SK-N-SH (cell line): ENCODE measurements at regions not wholly inside any gene's neighbourhood (a gene's known extent, or its start where the extent isn't known, plus 50 kb on each side); places are given as distances from the start of the nearest gene placed in this dataset.

Source experiments
- CTCF ChIA-PET: fragments of 300-600, 350-600 bp; formaldehyde crosslinking; extraction: SDS; loops from one replicate; lab custom pipeline; 2021; lab: Yijun Ruan, JAX
- POLR2A ChIA-PET: fragments of 350-600 bp; sonication (Branson Sonifier 250); formaldehyde crosslinking; extraction: SDS; loops from one replicate; lab custom pipeline; 2020; ENCODE audit warnings: antibody characterized with exemption, inconsistent platforms; lab: Yijun Ruan, JAX
- DNase-seq: peaks from one replicate; pipeline ENCODE4 v3.0.0; 2012
- H2AFZ ChIP-seq: fragments of 200-600 bp; sonication (generic); 2 replicates; pipeline ENCODE4 v1.8.1; 2016; ENCODE audit warnings: antibody characterized with exemption, mild to moderate bottlenecking, low read depth
- H3F3A ChIP-seq: fragments of 200-600 bp; sonication (generic); replicated peaks from 2 replicates; pipeline ENCODE3; 2016; ENCODE audit warnings: antibody characterized with exemption, mild to moderate bottlenecking; ENCODE audit not compliant: insufficient read depth
- H3K27ac ChIP-seq, 2 experiments: fragments of 200-500 bp in 1 of 2; fragments of 200-600 bp in 1 of 2; sonication (Bioruptor generic) in 1 of 2; sonication (generic), shearing (Covaris generic) in 1 of 2; 2 replicates each; pipeline versions ENCODE4 v1.5.1 to v1.6.1; 2014 to 2016; ENCODE audit warnings: low read depth in 2 of 2, inconsistent platforms in 1 of 2, low read length in 1 of 2, mild to moderate bottlenecking in 1 of 2, mixed read lengths in 1 of 2
- H3K27me3 ChIP-seq: fragments of 200-600 bp; sonication (generic), shearing (Covaris generic); 2 replicates; pipeline ENCODE4 v1.6.1; 2016; ENCODE audit warnings: mixed run types; ENCODE audit not compliant: insufficient read depth
- H3K36me3 ChIP-seq, 2 experiments: fragments of 200-500 bp in 1 of 2; fragments of 200-600 bp in 1 of 2; sonication (Bioruptor generic) in 1 of 2; sonication (generic) in 1 of 2; replicated peaks in 1 of 2; 2 replicates each; pipeline versions ENCODE3 to v1.5.1; 2014 to 2016; ENCODE audit warnings: low read length in 1 of 2, mild to moderate bottlenecking in 1 of 2; ENCODE audit not compliant: insufficient read depth in 2 of 2, control insufficient read depth in 1 of 2
- H3K4me1 ChIP-seq, 2 experiments: fragments of 200-500 bp in 1 of 2; fragments of 200-600 bp in 1 of 2; sonication (Bioruptor generic) in 1 of 2; sonication (generic), shearing (Covaris generic) in 1 of 2; 2 replicates each; pipeline versions ENCODE4 v1.5.1 to v1.6.1; 2014 to 2016; ENCODE audit warnings: low read depth in 1 of 2, low read length in 1 of 2, mixed run types in 1 of 2; ENCODE audit not compliant: insufficient read depth in 2 of 2, control insufficient read depth in 1 of 2
- H3K4me2 ChIP-seq: fragments of 200-600 bp; sonication (generic), shearing (Covaris generic); 2 replicates; pipeline ENCODE4 v1.6.1; 2017; ENCODE audit warnings: mixed run types
- H3K4me3 ChIP-seq, 2 experiments: fragments of 200-500 bp in 1 of 2; fragments of 200-600 bp in 1 of 2; sonication (Bioruptor generic) in 1 of 2; sonication (generic), shearing (Covaris generic) in 1 of 2; 2 replicates each; pipeline versions ENCODE4 v1.5.1 to v1.8.1; 2014 to 2016; ENCODE audit warnings: low read depth in 2 of 2, inconsistent platforms in 1 of 2, low read length in 1 of 2, mild to moderate bottlenecking in 1 of 2, mixed read lengths in 1 of 2, moderate library complexity in 1 of 2
- H3K79me2 ChIP-seq: fragments of 200-600 bp; sonication (generic); 2 replicates; pipeline ENCODE4 v1.8.1; 2017; ENCODE audit warnings: mild to moderate bottlenecking; ENCODE audit not compliant: insufficient read depth
- H3K9ac ChIP-seq: fragments of 200-600 bp; sonication (generic); 2 replicates; pipeline ENCODE4 v1.6.1; 2017; ENCODE audit warnings: mixed run types
- H3K9me2 ChIP-seq: fragments of 200-600 bp; sonication (generic); 2 replicates; pipeline ENCODE4 v1.6.1; 2017; ENCODE audit warnings: mixed run types
- H3K9me3 ChIP-seq: fragments of 200-600 bp; sonication (generic); 2 replicates; pipeline ENCODE4 v1.6.1; 2017; ENCODE audit warnings: mixed run types, mild to moderate bottlenecking, moderate library complexity
- H4K20me1 ChIP-seq: fragments of 200-600 bp; sonication (generic); 2 replicates; pipeline ENCODE4 v1.6.1; 2017; ENCODE audit warnings: mild to moderate bottlenecking, mixed run types; ENCODE audit not compliant: insufficient read depth
- CHD2 ChIP-seq: fragments of 150-350 bp; IDR thresholded peaks from 2 replicates; pipeline ENCODE4 v1.6.1; 2018; ENCODE audit warnings: low read length; ENCODE audit not compliant: partially characterized antibody
- EP300 ChIP-seq, 2 experiments: IDR thresholded peaks; 2 replicates each; pipeline versions ENCODE4 v1.4.0 to v1.6.1; 2012; ENCODE audit warnings: borderline replicate concordance in 1 of 2, low read depth in 1 of 2, low read length in 1 of 2
- EZH2phosphoT487 ChIP-seq: fragments of 200-600 bp; sonication (generic); IDR thresholded peaks from 2 replicates; pipeline ENCODE4 v1.6.1; 2017; ENCODE audit warnings: low read depth, mixed run types, mild to moderate bottlenecking, antibody characterized with exemption, moderate library complexity, borderline replicate concordance
- FOXM1 ChIP-seq: IDR thresholded peaks from 2 replicates; pipeline ENCODE4 v1.4.0; 2012; ENCODE audit warnings: low read depth, mild to moderate bottlenecking
- GABPA ChIP-seq: IDR thresholded peaks from 2 replicates; pipeline ENCODE4 v1.4.0; 2012; ENCODE audit warnings: low read depth, mild to moderate bottlenecking
- GATA2 ChIP-seq: sonication (generic); formaldehyde crosslinking; IDR thresholded peaks from 2 replicates; pipeline ENCODE4 v1.5.0; 2020; ENCODE audit warnings: mild to moderate bottlenecking, missing genetic modification reagents
- JUND ChIP-seq: IDR thresholded peaks from 2 replicates; pipeline ENCODE4 v1.4.0; 2012
- MEF2A ChIP-seq: IDR thresholded peaks from 2 replicates; pipeline ENCODE4 v1.4.0; 2012; ENCODE audit warnings: low read depth, borderline replicate concordance
- MXI1 ChIP-seq: IDR thresholded peaks from 2 replicates; pipeline ENCODE4 v1.6.1; 2012; ENCODE audit warnings: mild to moderate bottlenecking, low read depth, low read length, improper control_type of control experiment
- NFIC ChIP-seq: IDR thresholded peaks from 2 replicates; pipeline ENCODE4 v1.4.0; 2012; ENCODE audit warnings: borderline replicate concordance
- RAD21 ChIP-seq: IDR thresholded peaks from 2 replicates; pipeline ENCODE4 v1.6.1; 2012; ENCODE audit warnings: mild to moderate bottlenecking, low read length
- RFX5 ChIP-seq: IDR thresholded peaks from 2 replicates; pipeline ENCODE4 v1.6.1; 2012; ENCODE audit warnings: mild to moderate bottlenecking, improper control_type of control experiment, low read length
- SIN3A ChIP-seq: IDR thresholded peaks from 2 replicates; pipeline ENCODE4 v1.6.1; 2012; ENCODE audit warnings: low read depth, mild to moderate bottlenecking, low read length, moderate library complexity, borderline replicate concordance
- TAF1 ChIP-seq: IDR thresholded peaks from 2 replicates; pipeline ENCODE4 v1.6.1; 2012; ENCODE audit warnings: low read depth, mild to moderate bottlenecking, low read length, moderate library complexity, borderline replicate concordance
- TCF12 ChIP-seq: IDR thresholded peaks from 2 replicates; pipeline ENCODE4 v1.4.0; 2012
- TEAD4 ChIP-seq: IDR thresholded peaks from 2 replicates; pipeline ENCODE4 v1.4.0; 2012; ENCODE audit warnings: mild to moderate bottlenecking, borderline replicate concordance; ENCODE audit not compliant: insufficient read depth
- YY1 ChIP-seq: IDR thresholded peaks from 2 replicates; pipeline ENCODE4 v1.4.0; 2012; ENCODE audit warnings: low read depth, mild to moderate bottlenecking
- WGBS: methylation state at CpG from one replicate; pipeline ENCODE4 v1.1.6; 2017; ENCODE audit warnings: low lambda C conversion rate; 5-methylcytosine and 5-hydroxymethylcytosine counted together
- TF ChIP-seq, protein P1 (sequence below): IDR thresholded peaks from 2 replicates; pipeline ENCODE4 v1.6.1; 2012; ENCODE audit warnings: mild to moderate bottlenecking, low read depth, low read length, moderate library complexity
- TF ChIP-seq, protein P2 (sequence below): IDR thresholded peaks from 2 replicates; pipeline ENCODE4; 2012
- TF ChIP-seq, protein P3 (sequence below): fragments of 150-350 bp; IDR thresholded peaks from 2 replicates; pipeline ENCODE4 v1.6.1; 2017; ENCODE audit warnings: antibody characterized with exemption, low read length, low read depth, borderline replicate concordance

DNA sequence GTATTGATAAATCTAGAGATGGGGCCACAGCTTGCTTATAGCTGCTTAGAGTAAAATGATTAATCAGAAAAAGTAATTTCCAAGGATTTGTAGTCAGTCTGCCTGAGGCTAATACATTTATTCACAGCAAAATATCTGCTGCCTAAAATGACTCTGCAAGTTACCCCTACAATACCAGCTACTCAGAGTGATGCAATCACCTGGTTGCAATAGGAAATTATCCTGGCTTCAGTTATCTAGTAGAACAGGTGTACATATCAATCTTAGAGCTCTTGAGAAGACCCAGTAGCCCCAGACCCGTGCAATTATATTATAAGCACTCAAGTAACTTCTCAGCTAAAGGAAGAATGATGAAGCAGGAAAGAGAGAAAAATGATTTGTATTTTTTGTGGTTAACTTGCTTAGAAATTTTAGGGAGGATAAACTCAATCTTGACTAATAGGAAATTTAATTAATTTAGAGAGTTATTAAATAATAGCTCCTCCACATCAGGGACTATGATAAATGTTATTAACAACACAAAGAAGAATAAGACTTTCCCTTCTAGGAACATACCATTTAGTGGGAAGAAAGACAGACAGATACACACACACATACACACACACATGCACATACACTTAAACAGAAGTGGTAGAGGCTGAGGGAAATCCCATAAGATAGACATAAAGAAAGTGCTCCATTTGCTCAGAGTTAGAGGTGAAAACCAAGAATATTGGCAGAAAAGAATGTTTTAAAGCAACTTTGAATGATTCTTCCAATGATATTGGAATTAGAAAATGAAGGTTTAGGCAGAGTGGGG lies 140.4 kb upstream of the PRSS1 start:
- no peak overlapping the region for H2AFZ ChIP-seq
- no peak overlapping the region for H3K4me2 ChIP-seq
- no peaks in the 10 kb centered on the region for H3K9me3 ChIP-seq
- H3K27ac ChIP-seq = no peak overlapping the region
- H3K9ac ChIP-seq = no peak overlapping the region
- no peaks in the 10 kb centered on the region for H4K20me1 ChIP-seq
- ChIA-PET POLR2A (no interaction called here), CTCF (interaction anchor here (0.6 to 15.3 kb wide), 13 partner anchors 18 to 607 kb away, joined by 3 to 417 read pairs (median 10); no protein-coding TSS in a partner anchor)
- TF ChIP-seq RAD21 (no peak), MXI1 (no peak), JUND (no peak), EP300 (IDR thresholded peaks at IDR 0.05; ENCODE audit: borderline replicate concordance in 1 of 2, low read depth in 1 of 2, low read length in 1 of 2) (no peak), FOXM1 (no peak)
- TF ChIP-seq, protein P1, sequence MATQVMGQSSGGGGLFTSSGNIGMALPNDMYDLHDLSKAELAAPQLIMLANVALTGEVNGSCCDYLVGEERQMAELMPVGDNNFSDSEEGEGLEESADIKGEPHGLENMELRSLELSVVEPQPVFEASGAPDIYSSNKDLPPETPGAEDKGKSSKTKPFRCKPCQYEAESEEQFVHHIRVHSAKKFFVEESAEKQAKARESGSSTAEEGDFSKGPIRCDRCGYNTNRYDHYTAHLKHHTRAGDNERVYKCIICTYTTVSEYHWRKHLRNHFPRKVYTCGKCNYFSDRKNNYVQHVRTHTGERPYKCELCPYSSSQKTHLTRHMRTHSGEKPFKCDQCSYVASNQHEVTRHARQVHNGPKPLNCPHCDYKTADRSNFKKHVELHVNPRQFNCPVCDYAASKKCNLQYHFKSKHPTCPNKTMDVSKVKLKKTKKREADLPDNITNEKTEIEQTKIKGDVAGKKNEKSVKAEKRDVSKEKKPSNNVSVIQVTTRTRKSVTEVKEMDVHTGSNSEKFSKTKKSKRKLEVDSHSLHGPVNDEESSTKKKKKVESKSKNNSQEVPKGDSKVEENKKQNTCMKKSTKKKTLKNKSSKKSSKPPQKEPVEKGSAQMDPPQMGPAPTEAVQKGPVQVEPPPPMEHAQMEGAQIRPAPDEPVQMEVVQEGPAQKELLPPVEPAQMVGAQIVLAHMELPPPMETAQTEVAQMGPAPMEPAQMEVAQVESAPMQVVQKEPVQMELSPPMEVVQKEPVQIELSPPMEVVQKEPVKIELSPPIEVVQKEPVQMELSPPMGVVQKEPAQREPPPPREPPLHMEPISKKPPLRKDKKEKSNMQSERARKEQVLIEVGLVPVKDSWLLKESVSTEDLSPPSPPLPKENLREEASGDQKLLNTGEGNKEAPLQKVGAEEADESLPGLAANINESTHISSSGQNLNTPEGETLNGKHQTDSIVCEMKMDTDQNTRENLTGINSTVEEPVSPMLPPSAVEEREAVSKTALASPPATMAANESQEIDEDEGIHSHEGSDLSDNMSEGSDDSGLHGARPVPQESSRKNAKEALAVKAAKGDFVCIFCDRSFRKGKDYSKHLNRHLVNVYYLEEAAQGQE = no peak
- TF ChIP-seq, protein P2, sequence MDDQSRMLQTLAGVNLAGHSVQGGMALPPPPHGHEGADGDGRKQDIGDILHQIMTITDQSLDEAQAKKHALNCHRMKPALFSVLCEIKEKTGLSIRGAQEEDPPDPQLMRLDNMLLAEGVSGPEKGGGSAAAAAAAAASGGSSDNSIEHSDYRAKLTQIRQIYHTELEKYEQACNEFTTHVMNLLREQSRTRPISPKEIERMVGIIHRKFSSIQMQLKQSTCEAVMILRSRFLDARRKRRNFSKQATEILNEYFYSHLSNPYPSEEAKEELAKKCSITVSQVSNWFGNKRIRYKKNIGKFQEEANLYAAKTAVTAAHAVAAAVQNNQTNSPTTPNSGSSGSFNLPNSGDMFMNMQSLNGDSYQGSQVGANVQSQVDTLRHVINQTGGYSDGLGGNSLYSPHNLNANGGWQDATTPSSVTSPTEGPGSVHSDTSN = no peak
- DNase-seq = no peak
- H3K4me1 ChIP-seq = peaks cover 0 to 19% of the 10 kb centered on the region in 2 experiments; a peak in 2 of 4 replicates
- H3K36me3 ChIP-seq = no peaks in the 10 kb centered on the region
- H3K79me2 ChIP-seq = no peaks in the 10 kb centered on the region
- H3K27me3 ChIP-seq = no peaks in the 10 kb centered on the region
- WGBS = 37% methylated on average over 1 of the region's 1 CpG
- H3K9me2 ChIP-seq = no peaks in the 10 kb centered on the region
- no peak overlapping the region for H3K4me3 ChIP-seq
- H3F3A ChIP-seq = no peaks in the 10 kb centered on the region

DNA sequence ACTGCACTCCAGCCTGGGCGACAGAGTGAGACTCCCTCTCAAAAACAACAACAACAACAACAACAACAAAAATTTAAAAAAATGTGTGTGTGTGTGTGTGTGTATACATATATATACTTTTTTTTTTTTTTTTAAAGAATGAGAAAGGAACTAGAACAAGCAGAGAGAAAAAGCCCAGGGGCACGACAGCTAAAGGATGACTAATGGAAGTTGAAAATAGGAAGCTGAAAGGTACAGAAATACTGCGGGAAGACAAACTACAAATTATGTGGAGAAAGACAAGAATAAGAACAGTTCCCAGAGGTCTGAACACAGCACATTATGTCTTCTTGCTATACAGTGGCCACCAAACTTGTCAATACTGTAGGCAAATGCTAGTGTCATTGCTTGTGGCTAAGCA lies 141.9 kb upstream of the PRSS1 start:
- Histone ChIP-seq H3K27me3 (no peaks in the 10 kb centered on the region), H3K79me2 (no peaks in the 10 kb centered on the region), H3K4me1 (peaks cover 0 to 17% of the 10 kb centered on the region in 2 experiments; a peak in 2 of 4 replicates), H4K20me1 (no peaks in the 10 kb centered on the region), H2AFZ (no peak overlapping the region), H3K27ac (no peak overlapping the region), H3F3A (no peaks in the 10 kb centered on the region), H3K4me2 (no peak overlapping the region), H3K9me3 (no peaks in the 10 kb centered on the region), H3K4me3 (no peak overlapping the region), H3K36me3 (no peaks in the 10 kb centered on the region), H3K9ac (no peak overlapping the region), H3K9me2 (no peaks in the 10 kb centered on the region)
- TF ChIP-seq MXI1 = no peak
- no peak for TF ChIP-seq TAF1
- TF ChIP-seq SIN3A = no peak
- no peak for TF ChIP-seq NFIC
- no peak for TF ChIP-seq MEF2A
- TF ChIP-seq RFX5 = no peak
- TF ChIP-seq TEAD4 = no peak
- TF ChIP-seq EZH2phosphoT487 = no peak
- no peak for TF ChIP-seq GABPA
- no peak for TF ChIP-seq FOXM1
- no peak for TF ChIP-seq CHD2
- no peak for TF ChIP-seq YY1
- TF ChIP-seq, protein P3, sequence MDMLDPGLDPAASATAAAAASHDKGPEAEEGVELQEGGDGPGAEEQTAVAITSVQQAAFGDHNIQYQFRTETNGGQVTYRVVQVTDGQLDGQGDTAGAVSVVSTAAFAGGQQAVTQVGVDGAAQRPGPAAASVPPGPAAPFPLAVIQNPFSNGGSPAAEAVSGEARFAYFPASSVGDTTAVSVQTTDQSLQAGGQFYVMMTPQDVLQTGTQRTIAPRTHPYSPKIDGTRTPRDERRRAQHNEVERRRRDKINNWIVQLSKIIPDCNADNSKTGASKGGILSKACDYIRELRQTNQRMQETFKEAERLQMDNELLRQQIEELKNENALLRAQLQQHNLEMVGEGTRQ = no peak
- TF ChIP-seq TCF12 = no peak
- TF ChIP-seq GATA2 = no peak
- ChIA-PET CTCF (interaction anchor here (0.9 to 15.3 kb wide), 12 partner anchors 10 to 608 kb away, joined by 3 to 417 read pairs (median 8); no protein-coding TSS in a partner anchor), POLR2A (no interaction called here)
- 84% methylated on average over 3 of the region's 3 CpGs for WGBS
- DNase-seq = no peak
